ENCODE measurements at regions not wholly inside any gene's neighbourhood (a gene's known extent, or its start where the extent isn't known, plus 50 kb on each side); places are given as distances from the start of the nearest gene placed in this dataset.

GRCh38 chr2:104472076-104472475, 381.8 kb upstream of the POU3F3 start:
- no peak overlapping the region for H3K4me3 ChIP-seq (ENCODE audit: low read length)
- Mint-ChIP-seq H3K27ac (no peak overlapping the region), H3K4me1 (ENCODE audit: low read depth) (no peaks in the 10 kb centered on the region), H3K4me3 (no peak overlapping the region), H3K9me3 (no peaks in the 10 kb centered on the region), H3K27me3 (no peaks in the 10 kb centered on the region), H3K36me3 (ENCODE audit: low read depth) (no peaks in the 10 kb centered on the region)
- ChIA-PET CTCF (no interaction called here), POLR2A (no interaction called here)
- H3K9me3 ChIP-seq (ENCODE audit: control insufficient read depth in 1 of 2, insufficient read depth in 1 of 2, low read length in 2 of 2): no peaks in the 10 kb centered on the region
- H3K36me3 ChIP-seq (ENCODE audit: insufficient read depth, low read length): no peaks in the 10 kb centered on the region
- no peaks in the 10 kb centered on the region for H3K4me1 ChIP-seq (ENCODE audit: insufficient read depth, low read length)
- no peak for TF ChIP-seq CTCF (IDR thresholded peaks at IDR 0.05)
- ATAC-seq (ENCODE audit: poor library complexity) (no peak), DNase-seq (no peak)
- intact Hi-C loops (cut with DNase I, micrococcal nuclease): no loop called here
- no peak overlapping the region for H3K27ac ChIP-seq (ENCODE audit: low read depth in 1 of 2, low read length in 2 of 2)
- H3K27me3 ChIP-seq (ENCODE audit: control insufficient read depth in 1 of 2, insufficient read depth in 2 of 2, low read length in 2 of 2): no peaks in the 10 kb centered on the region

GRCh38 chr2:104473546-104473945, 380.4 kb upstream of the POU3F3 start:
- CTCF ChIA-PET: no interaction called here
- no peak overlapping the region for H3K4me3 Mint-ChIP-seq
- H3K9me3 Mint-ChIP-seq: no peaks in the 10 kb centered on the region
- Histone ChIP-seq H3K4me3 (ENCODE audit: low read length) (no peak overlapping the region), H3K36me3 (ENCODE audit: insufficient read depth, low read length) (no peaks in the 10 kb centered on the region), H3K27me3 (ENCODE audit: control insufficient read depth in 1 of 2, insufficient read depth in 2 of 2, low read length in 2 of 2) (no peaks in the 10 kb centered on the region), H3K27ac (ENCODE audit: low read depth in 1 of 2, low read length in 2 of 2) (no peak overlapping the region), H3K9me3 (ENCODE audit: control insufficient read depth in 1 of 2, insufficient read depth in 1 of 2, low read length in 2 of 2) (peaks cover 0 to 4% of the 10 kb centered on the region in 2 experiments), H3K4me1 (ENCODE audit: insufficient read depth, low read length) (no peaks in the 10 kb centered on the region)
- H3K27ac Mint-ChIP-seq: no peak overlapping the region
- TF ChIP-seq CTCF (IDR thresholded peaks at IDR 0.05): no peak
- H3K27me3 Mint-ChIP-seq: no peaks in the 10 kb centered on the region
- DNase-seq (peak in 2 of 14 experiments; percentile 5 to 12), ATAC-seq (ENCODE audit: poor library complexity) (no peak)
- no peaks in the 10 kb centered on the region for H3K4me1 Mint-ChIP-seq (ENCODE audit: low read depth)
- H3K36me3 Mint-ChIP-seq (ENCODE audit: low read depth): no peaks in the 10 kb centered on the region
- intact Hi-C loops (cut with DNase I, micrococcal nuclease): no loop called here
- POLR2A ChIA-PET: no interaction called here

- Histone ChIP-seq H3K27me3 (ENCODE audit: control insufficient read depth in 1 of 2, insufficient read depth in 2 of 2, low read length in 2 of 2) (no peaks in the 10 kb centered on the region), H3K27ac (ENCODE audit: low read depth in 1 of 2, low read length in 2 of 2) (no peak overlapping the region), H3K9me3 (ENCODE audit: control insufficient read depth in 1 of 2, insufficient read depth in 1 of 2, low read length in 2 of 2) (peaks cover 0 to 4% of the 10 kb centered on the region in 2 experiments), H3K4me3 (ENCODE audit: low read length) (no peak overlapping the region), H3K36me3 (ENCODE audit: insufficient read depth, low read length) (no peaks in the 10 kb centered on the region), H3K4me1 (ENCODE audit: insufficient read depth, low read length) (no peaks in the 10 kb centered on the region)
- H3K27ac Mint-ChIP-seq: no peak overlapping the region
- H3K36me3 Mint-ChIP-seq (ENCODE audit: low read depth): no peaks in the 10 kb centered on the region
- intact Hi-C loops (cut with DNase I, micrococcal nuclease): no loop called here
- POLR2A ChIA-PET: no interaction called here
- H3K4me3 Mint-ChIP-seq: no peak overlapping the region
- H3K27me3 Mint-ChIP-seq: no peaks in the 10 kb centered on the region
- no peaks in the 10 kb centered on the region for H3K9me3 Mint-ChIP-seq
- ATAC-seq (ENCODE audit: poor library complexity) (no peak), DNase-seq (no peak)
- no peak for TF ChIP-seq CTCF (IDR thresholded peaks at IDR 0.05)
- CTCF ChIA-PET: no interaction called here
- H3K4me1 Mint-ChIP-seq (ENCODE audit: low read depth): no peaks in the 10 kb centered on the region
These were observed 379.2 kb upstream of the POU3F3 start for GRCh38 chr2:104474716-104475115.
